ENCODE measurements at regions not wholly inside any gene's neighbourhood (a gene's known extent, or its start where the extent isn't known, plus 50 kb on each side); places are given as distances from the start of the nearest gene placed in this dataset.

DNA sequence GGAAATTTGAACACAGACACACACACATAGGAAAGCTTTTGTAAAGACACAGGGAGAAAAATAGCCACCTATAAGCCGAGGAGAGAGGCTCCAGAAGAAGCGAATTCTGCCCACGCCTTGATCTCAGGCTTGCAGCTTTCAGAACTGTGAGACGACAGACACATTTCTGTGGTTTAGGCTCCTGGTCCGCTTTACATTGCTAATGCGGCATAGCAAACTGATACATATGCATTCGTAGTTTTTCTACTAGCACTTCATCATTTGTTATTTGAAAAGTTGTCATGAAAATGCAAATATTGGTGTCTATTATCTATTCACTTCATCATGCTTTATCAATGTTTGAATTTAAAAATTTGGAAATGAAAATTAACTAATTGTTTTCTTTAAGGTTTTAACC, 674.9 kb downstream of the SEMA5A start:
- CTCF ChIA-PET, result no interaction called here
- TF ChIP-seq CTCF (conservative IDR thresholded peaks at IDR 0.05; ENCODE audit: low read depth), result no peak
- POLR2A ChIA-PET (ENCODE audit: low non-redundant PET), result no interaction called here
- no peak overlapping the region for H3K27ac ChIP-seq
- DNase-seq (ENCODE audit: low spot score), result no peak

GRCh38 chr5:8871446-8871845, 674.4 kb downstream of the SEMA5A start:
- ChIA-PET CTCF (no interaction called here), POLR2A (ENCODE audit: low non-redundant PET) (no interaction called here)
- DNase-seq (ENCODE audit: low spot score), result no peak
- H3K27ac ChIP-seq, result no peak overlapping the region
- no peak for TF ChIP-seq CTCF (conservative IDR thresholded peaks at IDR 0.05; ENCODE audit: low read depth)

- ChIA-PET CTCF (interaction anchor here (0.6 kb wide), 1 partner anchor 161 kb away, joined by 3 read pairs; no protein-coding TSS in a partner anchor), POLR2A (ENCODE audit: low non-redundant PET) (no interaction called here)
- no peak for DNase-seq (ENCODE audit: low spot score)
- no peak overlapping the region for H3K27ac ChIP-seq
- TF ChIP-seq CTCF (conservative IDR thresholded peaks at IDR 0.05; ENCODE audit: low read depth), result no peak
Measured at GRCh38 chr5:8875722-8876121, 670.2 kb downstream of the SEMA5A start.

DNA sequence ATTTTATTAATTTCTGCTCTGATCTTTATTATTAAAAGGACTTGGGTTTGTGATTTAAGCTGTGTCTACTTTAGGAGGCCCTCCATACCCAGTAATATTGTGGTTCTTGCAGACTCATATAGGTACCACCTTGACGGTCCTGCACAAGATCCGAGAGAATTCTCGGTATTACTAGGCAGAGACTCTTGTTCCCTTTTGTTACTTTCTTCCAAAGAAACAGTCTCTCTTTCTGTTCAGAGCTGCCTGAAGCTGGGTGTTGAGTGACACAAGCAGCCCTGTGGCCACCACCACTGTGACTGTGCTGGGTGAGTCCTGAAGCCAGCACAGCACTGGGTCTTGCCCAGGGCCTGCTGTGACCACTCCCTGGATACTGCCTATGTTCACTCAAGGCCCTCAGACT, 666.6 kb downstream of the SEMA5A start:
- DNase-seq (ENCODE audit: low spot score), result no peak
- ChIA-PET POLR2A (ENCODE audit: low non-redundant PET) (no interaction called here), CTCF (no interaction called here)
- TF ChIP-seq CTCF (conservative IDR thresholded peaks at IDR 0.05; ENCODE audit: low read depth), result no peak
- H3K27ac ChIP-seq, result no peak overlapping the region

GRCh38 chr5:8884029-8884428, 661.8 kb downstream of the SEMA5A start:
- no peak for DNase-seq (ENCODE audit: low spot score)
- POLR2A ChIA-PET (ENCODE audit: low non-redundant PET), result no interaction called here
- TF ChIP-seq CTCF (conservative IDR thresholded peaks at IDR 0.05; ENCODE audit: low read depth), result no peak
- H3K27ac ChIP-seq, result no peak overlapping the region
- CTCF ChIA-PET, result interaction anchor here (0.7 to 1.4 kb wide), 2 partner anchors 327 to 335 kb away, joined by 3 read pairs; no protein-coding TSS in a partner anchor

GRCh38 chr5:8892926-8893325, 652.9 kb downstream of the SEMA5A start:
- ChIA-PET POLR2A (ENCODE audit: low non-redundant PET) (no interaction called here), CTCF (no interaction called here)
- no peak overlapping the region for H3K27ac ChIP-seq
- TF ChIP-seq CTCF (conservative IDR thresholded peaks at IDR 0.05; ENCODE audit: low read depth), result no peak
- no peak for DNase-seq (ENCODE audit: low spot score)

DNA sequence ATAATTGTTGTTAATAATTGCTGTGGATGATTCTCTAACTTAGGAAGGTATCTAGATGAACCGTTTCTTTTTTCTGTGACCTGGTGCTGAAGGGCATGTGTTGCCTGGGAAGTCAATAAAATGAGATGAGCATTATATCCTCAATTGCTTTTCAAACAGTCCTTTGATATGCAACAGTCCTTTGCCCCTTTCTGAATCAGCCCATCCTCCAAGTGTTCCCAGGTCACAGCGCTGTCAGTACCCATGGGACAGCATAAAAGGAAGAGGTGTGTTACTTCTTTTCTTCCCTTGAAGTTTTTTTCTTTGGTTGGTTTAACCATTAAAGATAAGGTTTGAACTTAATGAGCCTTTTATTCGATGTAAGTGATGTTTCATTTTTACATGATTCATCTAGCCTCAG, 651.8 kb downstream of the SEMA5A start:
- ChIA-PET CTCF (no interaction called here), POLR2A (ENCODE audit: low non-redundant PET) (no interaction called here)
- H3K27ac ChIP-seq, result no peak overlapping the region
- DNase-seq (ENCODE audit: low spot score), result no peak
- TF ChIP-seq CTCF (conservative IDR thresholded peaks at IDR 0.05; ENCODE audit: low read depth), result no peak
